WTC11 (cell line): ENCODE measurements at regions not wholly inside any gene's neighbourhood (a gene's known extent, or its start where the extent isn't known, plus 50 kb on each side); places are given as distances from the start of the nearest gene placed in this dataset.

ENCODE experiments used
- ATAC-seq: fragments of 200-7000 bp; cut with Tn5 transposase; 2 replicates; pipeline ENCODE4 v1.10.0; 2021; ENCODE audit warnings: mild to moderate bottlenecking, moderate library complexity
- CTCF ChIA-PET: fragments of 300-600 bp; sonication (Branson Sonifier 250); formaldehyde crosslinking; loops from one replicate; lab custom pipeline; 2021; ENCODE audit warnings: antibody characterized with exemption; lab: Charles Lee
- POLR2A ChIA-PET: fragments of 350-600 bp; sonication (Branson Sonifier 250); formaldehyde crosslinking; loops from one replicate; lab custom pipeline; 2021; ENCODE audit warnings: antibody characterized with exemption; lab: Charles Lee
- DNase-seq: peaks from one replicate; pipeline ENCODE4 v3.0.0; 2021; ENCODE audit warnings: low spot score
- H3K27ac Mint-ChIP-seq: 2 replicates; pipeline ENCODE4 v1.8.0; 2021; ENCODE audit warnings: mixed read lengths
- H3K27me3 Mint-ChIP-seq: 2 replicates; pipeline ENCODE4 v1.8.0; 2021; ENCODE audit warnings: low read depth, mild to moderate bottlenecking, moderate library complexity, mixed read lengths
- H3K36me3 Mint-ChIP-seq: 2 replicates; pipeline ENCODE4 v1.8.0; 2021; ENCODE audit warnings: mixed read lengths
- H3K4me1 Mint-ChIP-seq: 2 replicates; pipeline ENCODE4 v1.8.0; 2022; ENCODE audit warnings: mixed read lengths
- H3K4me3 Mint-ChIP-seq: 2 replicates; pipeline ENCODE4 v1.8.0; 2021; ENCODE audit warnings: mild to moderate bottlenecking, moderate library complexity, mixed read lengths
- H3K9me3 Mint-ChIP-seq: 2 replicates; pipeline ENCODE4 v1.8.0; 2021; ENCODE audit warnings: mixed read lengths
- AR ChIP-seq: fragments of 250-450 bp; sonication (Bioruptor Pico); IDR thresholded peaks from 2 replicates; pipeline ENCODE4 v1.9.0; 2021; ENCODE audit warnings: mild to moderate bottlenecking
- CREB1 ChIP-seq: sonication (generic); formaldehyde crosslinking; IDR thresholded peaks from 2 replicates; pipeline ENCODE4 v1.8.0; 2023; ENCODE audit warnings: mild to moderate bottlenecking, missing genetic modification reagents
- CREM ChIP-seq: sonication (generic); formaldehyde crosslinking; IDR thresholded peaks from 2 replicates; pipeline ENCODE4 v1.8.1; 2022; ENCODE audit warnings: mild to moderate bottlenecking, missing genetic modification reagents, moderate library complexity
- E2F1 ChIP-seq: sonication (generic); formaldehyde crosslinking; IDR thresholded peaks from 2 replicates; pipeline ENCODE4 v1.8.0; 2022; ENCODE audit warnings: mild to moderate bottlenecking, missing genetic modification reagents
- GRHL2 ChIP-seq: fragments of 250-450 bp; sonication (Bioruptor Pico); IDR thresholded peaks from 2 replicates; pipeline ENCODE4 v1.8.0; 2022; ENCODE audit warnings: mild to moderate bottlenecking, moderate library complexity; ENCODE audit not compliant: insufficient replicate concordance, severe bottlenecking
- JAZF1 ChIP-seq: fragments of 250-450 bp; sonication (Bioruptor Pico); IDR thresholded peaks from 2 replicates; pipeline ENCODE4 v1.9.0; 2021; ENCODE audit warnings: moderate library complexity, mild to moderate bottlenecking, inconsistent platforms
- NFYB ChIP-seq: sonication (generic); formaldehyde crosslinking; conservative IDR thresholded peaks from 2 replicates; pipeline ENCODE4 v1.8.0; 2022; ENCODE audit warnings: low read depth, missing genetic modification reagents
- NR2C2 ChIP-seq: sonication (generic); formaldehyde crosslinking; IDR thresholded peaks from 2 replicates; pipeline ENCODE4 v1.8.0; 2022; ENCODE audit warnings: mild to moderate bottlenecking, missing genetic modification reagents
- NR3C1 ChIP-seq: sonication (generic); formaldehyde crosslinking; conservative IDR thresholded peaks from 2 replicates; pipeline ENCODE4 v1.8.1; 2023; ENCODE audit warnings: low read depth, mild to moderate bottlenecking, missing genetic modification reagents
- PRRX2 ChIP-seq: fragments of 250-450 bp; sonication (Bioruptor Pico); IDR thresholded peaks from 2 replicates; pipeline ENCODE4 v1.8.0; 2021; ENCODE audit warnings: mild to moderate bottlenecking
- SMAD3 ChIP-seq: sonication (generic); formaldehyde crosslinking; IDR thresholded peaks from 2 replicates; pipeline ENCODE4 v1.8.0; 2022; ENCODE audit warnings: missing genetic modification reagents, mild to moderate bottlenecking, borderline replicate concordance
- SOX15 ChIP-seq: fragments of 250-450 bp; sonication (Bioruptor Pico); IDR thresholded peaks from 2 replicates; pipeline ENCODE4 v1.9.0; 2021; ENCODE audit warnings: mild to moderate bottlenecking
- TEAD1 ChIP-seq: sonication (generic); formaldehyde crosslinking; IDR thresholded peaks from 2 replicates; pipeline ENCODE4 v1.8.0; 2022; ENCODE audit warnings: mild to moderate bottlenecking, missing genetic modification reagents
- TP53 ChIP-seq: sonication (generic); formaldehyde crosslinking; IDR thresholded peaks from 2 replicates; pipeline ENCODE4 v1.8.1; 2023; ENCODE audit warnings: mild to moderate bottlenecking, missing genetic modification reagents
- USF1 ChIP-seq: sonication (generic); formaldehyde crosslinking; IDR thresholded peaks from 2 replicates; pipeline ENCODE4 v1.8.0; 2022; ENCODE audit warnings: mild to moderate bottlenecking, missing genetic modification reagents
- ZNF396 ChIP-seq: fragments of 250-450 bp; sonication (Bioruptor Pico); IDR thresholded peaks from 2 replicates; pipeline ENCODE4 v1.8.0; 2021; ENCODE audit warnings: mild to moderate bottlenecking, moderate library complexity, borderline replicate concordance
- ZNF671 ChIP-seq: fragments of 250-450 bp; sonication (Bioruptor Pico); IDR thresholded peaks from 2 replicates; pipeline ENCODE4 v1.8.0; 2021; ENCODE audit warnings: mild to moderate bottlenecking
- TF ChIP-seq, protein P1 (sequence below): sonication (generic); formaldehyde crosslinking; IDR thresholded peaks from 2 replicates; pipeline ENCODE4 v1.8.0; 2022; ENCODE audit warnings: mild to moderate bottlenecking, missing genetic modification reagents
- TF ChIP-seq, protein P2 (sequence below): sonication (generic); formaldehyde crosslinking; IDR thresholded peaks from 2 replicates; pipeline ENCODE4 v1.8.1; 2023; ENCODE audit warnings: mild to moderate bottlenecking, missing genetic modification reagents, moderate library complexity
- TF ChIP-seq, protein P3 (sequence below): sonication (generic); formaldehyde crosslinking; IDR thresholded peaks from 2 replicates; pipeline ENCODE4 v1.8.1; 2022; ENCODE audit warnings: mild to moderate bottlenecking, missing genetic modification reagents, moderate library complexity, borderline replicate concordance

DNA sequence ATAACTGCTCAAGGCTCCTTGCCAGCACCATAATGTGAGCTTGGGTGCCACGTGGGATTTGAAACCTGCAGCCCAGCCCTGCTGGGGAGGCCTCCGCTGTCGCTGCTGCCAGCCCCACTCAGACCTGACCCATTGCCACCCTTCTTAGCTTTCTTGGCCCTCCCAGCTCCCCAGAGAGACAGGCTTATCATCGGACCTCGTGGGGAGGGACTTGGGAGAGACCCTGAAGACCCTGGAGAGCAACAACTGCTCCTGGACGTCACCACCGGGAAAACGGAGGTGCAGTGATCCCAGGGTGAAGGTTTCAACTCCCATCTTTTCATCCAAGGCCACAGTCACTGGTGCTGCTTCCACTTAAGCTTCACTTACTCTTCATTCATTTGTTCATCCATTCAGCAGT is 596.1 kb downstream of the PTPRU start:
- no peak overlapping the region; the same call in 1 of the 2 replicates for H3K27ac Mint-ChIP-seq
- ATAC-seq: no peak
- H3K9me3 Mint-ChIP-seq: no peaks in the 10 kb centered on the region
- H3K27me3 Mint-ChIP-seq: no peaks in the 10 kb centered on the region
- TF ChIP-seq TP53 (CRISPR knock-in tag) (no peak), GRHL2 (no peak), TEAD1 (CRISPR knock-in tag) (no peak), PRRX2 (CRISPR knock-in tag) (no peak)
- CTCF ChIA-PET: no interaction called here
- H3K36me3 Mint-ChIP-seq: no peaks in the 10 kb centered on the region
- no peak for DNase-seq
- H3K4me1 Mint-ChIP-seq: peaks cover 13% of the 10 kb centered on the region
- POLR2A ChIA-PET: no interaction called here
- no peak overlapping the region for H3K4me3 Mint-ChIP-seq

- Mint-ChIP-seq H3K36me3 (no peaks in the 10 kb centered on the region), H3K27ac (no peak overlapping the region), H3K4me1 (peaks cover 6% of the 10 kb centered on the region; the same call in 1 of the 2 replicates), H3K27me3 (no peaks in the 10 kb centered on the region), H3K4me3 (no peak overlapping the region), H3K9me3 (no peaks in the 10 kb centered on the region)
- DNase-seq: no peak
- POLR2A ChIA-PET: no interaction called here
- CTCF ChIA-PET: interaction anchor here (1.7 kb wide), 1 partner anchor 18 kb away, joined by 4 read pairs; no protein-coding TSS in a partner anchor
- TF ChIP-seq NFYB (no peak), CREB1 (CRISPR knock-in tag) (no peak), AR (CRISPR knock-in tag) (no peak), E2F1 (CRISPR knock-in tag) (no peak), SOX15 (CRISPR knock-in tag) (no peak), PRRX2 (CRISPR knock-in tag) (no peak), ZNF671 (CRISPR knock-in tag) (no peak), SMAD3 (no peak), ZNF396 (CRISPR knock-in tag) (no peak), NR3C1 (no peak), GRHL2 (no peak), JAZF1 (CRISPR knock-in tag) (no peak)
- TF ChIP-seq, protein P1, sequence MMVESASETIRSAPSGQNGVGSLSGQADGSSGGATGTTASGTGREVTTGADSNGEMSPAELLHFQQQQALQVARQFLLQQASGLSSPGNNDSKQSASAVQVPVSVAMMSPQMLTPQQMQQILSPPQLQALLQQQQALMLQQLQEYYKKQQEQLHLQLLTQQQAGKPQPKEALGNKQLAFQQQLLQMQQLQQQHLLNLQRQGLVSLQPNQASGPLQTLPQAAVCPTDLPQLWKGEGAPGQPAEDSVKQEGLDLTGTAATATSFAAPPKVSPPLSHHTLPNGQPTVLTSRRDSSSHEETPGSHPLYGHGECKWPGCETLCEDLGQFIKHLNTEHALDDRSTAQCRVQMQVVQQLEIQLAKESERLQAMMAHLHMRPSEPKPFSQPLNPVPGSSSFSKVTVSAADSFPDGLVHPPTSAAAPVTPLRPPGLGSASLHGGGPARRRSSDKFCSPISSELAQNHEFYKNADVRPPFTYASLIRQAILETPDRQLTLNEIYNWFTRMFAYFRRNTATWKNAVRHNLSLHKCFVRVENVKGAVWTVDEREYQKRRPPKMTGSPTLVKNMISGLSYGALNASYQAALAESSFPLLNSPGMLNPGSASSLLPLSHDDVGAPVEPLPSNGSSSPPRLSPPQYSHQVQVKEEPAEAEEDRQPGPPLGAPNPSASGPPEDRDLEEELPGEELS (CRISPR knock-in tag): no peak
- ATAC-seq: no peak
Observed at GRCh38 chr1:29831500-29832117, 595.3 kb downstream of the PTPRU start.

GRCh38 chr1:29830916-29831315 is 594.6 kb downstream of the PTPRU start:
- Mint-ChIP-seq H3K36me3 (no peaks in the 10 kb centered on the region), H3K27ac (no peak overlapping the region), H3K4me3 (no peak overlapping the region), H3K9me3 (no peaks in the 10 kb centered on the region), H3K27me3 (no peaks in the 10 kb centered on the region), H3K4me1 (0 out of 2 replicates have a peak, but pooled peaks cover 2% of the 10 kb centered on the region)
- DNase-seq: no peak
- no peak for ATAC-seq
- ChIA-PET POLR2A (no interaction called here), CTCF (interaction anchor here (0.9 to 1.7 kb wide), 2 partner anchors 18 to 46 kb away, joined by 3 to 4 read pairs; no protein-coding TSS in a partner anchor)
- TF ChIP-seq, protein P2, sequence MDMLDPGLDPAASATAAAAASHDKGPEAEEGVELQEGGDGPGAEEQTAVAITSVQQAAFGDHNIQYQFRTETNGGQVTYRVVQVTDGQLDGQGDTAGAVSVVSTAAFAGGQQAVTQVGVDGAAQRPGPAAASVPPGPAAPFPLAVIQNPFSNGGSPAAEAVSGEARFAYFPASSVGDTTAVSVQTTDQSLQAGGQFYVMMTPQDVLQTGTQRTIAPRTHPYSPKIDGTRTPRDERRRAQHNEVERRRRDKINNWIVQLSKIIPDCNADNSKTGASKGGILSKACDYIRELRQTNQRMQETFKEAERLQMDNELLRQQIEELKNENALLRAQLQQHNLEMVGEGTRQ (CRISPR knock-in tag): no peak
- TF ChIP-seq USF1: no peak
- no peak for TF ChIP-seq CREM (CRISPR knock-in tag)
- no peak for TF ChIP-seq NR2C2 (CRISPR knock-in tag)
- TF ChIP-seq, protein P3, sequence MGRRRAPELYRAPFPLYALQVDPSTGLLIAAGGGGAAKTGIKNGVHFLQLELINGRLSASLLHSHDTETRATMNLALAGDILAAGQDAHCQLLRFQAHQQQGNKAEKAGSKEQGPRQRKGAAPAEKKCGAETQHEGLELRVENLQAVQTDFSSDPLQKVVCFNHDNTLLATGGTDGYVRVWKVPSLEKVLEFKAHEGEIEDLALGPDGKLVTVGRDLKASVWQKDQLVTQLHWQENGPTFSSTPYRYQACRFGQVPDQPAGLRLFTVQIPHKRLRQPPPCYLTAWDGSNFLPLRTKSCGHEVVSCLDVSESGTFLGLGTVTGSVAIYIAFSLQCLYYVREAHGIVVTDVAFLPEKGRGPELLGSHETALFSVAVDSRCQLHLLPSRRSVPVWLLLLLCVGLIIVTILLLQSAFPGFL (CRISPR knock-in tag): no peak
